NCI-H2171 treated with DMSO at 0.1 percent for 48 hours (cell line): ENCODE measurements at regions not wholly inside any gene's neighbourhood (a gene's known extent, or its start where the extent isn't known, plus 50 kb on each side); places are given as distances from the start of the nearest gene placed in this dataset.
"Not testable (repeated sequence)": the region's sequence is repeated elsewhere in the genome, so short reads cannot be mapped to it uniquely, and the experiment has no call there.

ENCODE experiments used
- DNase-seq: peaks from one replicate; lab custom pipeline; 2025; lab: John Stamatoyannopoulos, UW

- DNase-seq = peak; percentile 65
These were observed 150.1 kb downstream of the NAA11 start for GRCh38 chr4:79175716-79176115.

DNA sequence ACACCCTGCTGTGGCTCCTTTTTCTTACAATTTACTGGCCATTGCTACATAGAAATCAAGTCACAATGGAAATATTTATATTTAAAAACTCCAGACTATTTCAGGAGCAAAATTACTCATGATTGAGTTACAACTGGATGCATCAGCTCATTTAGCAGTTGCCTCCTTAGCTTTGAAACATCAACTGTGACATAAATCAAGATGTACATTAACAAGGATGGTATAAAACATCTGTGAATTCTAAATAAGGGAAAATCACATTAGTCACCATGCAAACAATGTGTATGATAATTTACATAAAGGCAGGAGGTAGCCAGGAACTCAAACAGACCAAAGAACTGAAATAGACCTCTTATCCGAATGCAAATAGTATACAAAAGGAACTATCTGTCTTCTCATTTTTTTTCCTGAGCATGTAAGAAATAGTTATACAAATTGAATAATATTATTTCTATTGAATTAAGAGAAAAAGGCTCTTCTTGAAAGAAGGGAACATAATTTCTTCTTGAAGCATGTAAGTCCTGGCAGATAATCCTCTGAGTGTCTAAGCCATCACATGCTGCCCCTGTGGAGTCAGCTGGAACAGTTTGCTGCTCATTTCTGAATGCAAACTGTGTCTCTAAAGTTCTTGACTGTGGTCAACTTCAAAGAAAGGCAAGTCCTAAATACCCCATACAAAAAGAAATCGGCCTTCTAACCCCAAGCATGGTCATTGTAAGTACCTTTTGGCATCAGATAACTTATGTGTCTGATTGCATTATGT is 151.2 kb downstream of the NAA11 start:
- no peak for DNase-seq

- no peak for DNase-seq
These were observed 152.7 kb downstream of the NAA11 start for GRCh38 chr4:79173186-79173585.

DNA sequence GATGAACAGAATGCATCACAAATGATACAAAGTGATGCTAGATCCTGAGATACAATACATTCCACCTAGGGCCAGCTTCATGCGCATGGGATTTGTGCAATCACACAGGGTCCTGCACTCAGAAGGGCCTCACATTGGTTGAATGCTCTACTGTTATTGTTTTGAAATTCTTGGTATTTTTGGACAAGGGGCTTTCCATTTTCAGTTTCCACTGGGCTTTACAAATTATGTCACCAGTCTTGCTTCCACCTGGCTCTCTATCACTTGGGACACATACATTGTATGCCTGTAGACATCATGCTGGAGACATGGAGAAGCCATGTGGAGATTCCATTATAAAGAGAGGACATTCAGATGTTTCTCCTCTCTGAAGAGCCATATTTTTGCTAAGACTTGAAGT is 155.8 kb downstream of the NAA11 start:
- DNase-seq = no peak

GRCh38 chr4:79164907-79165610 is 160.8 kb downstream of the NAA11 start:
- DNase-seq = peak; percentile 96

DNA sequence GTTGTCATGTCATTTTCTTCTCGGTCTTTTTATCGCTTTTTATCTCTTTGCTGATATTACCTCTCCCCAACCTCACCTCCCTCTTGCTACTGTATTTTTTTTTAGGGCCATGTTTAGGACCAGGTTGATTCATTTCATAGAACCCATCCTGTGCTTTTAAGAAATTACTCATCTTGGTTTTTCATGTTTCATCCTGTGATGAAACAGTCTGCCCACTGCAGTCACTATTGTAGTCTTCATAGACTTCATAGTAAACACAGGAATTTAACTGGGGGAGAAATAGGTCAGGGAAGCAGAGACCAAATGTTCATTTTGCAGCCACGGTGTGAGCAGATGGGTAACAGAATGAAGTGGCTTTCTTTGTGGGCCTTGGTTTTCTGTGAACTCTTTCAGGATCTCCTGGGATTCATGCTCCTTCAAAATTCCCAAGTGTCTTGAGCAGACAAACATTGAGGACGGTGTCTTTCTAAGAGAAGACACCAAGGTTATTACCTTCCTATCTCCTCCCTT is 161.8 kb downstream of the NAA11 start:
- DNase-seq = peak; percentile 66

DNA sequence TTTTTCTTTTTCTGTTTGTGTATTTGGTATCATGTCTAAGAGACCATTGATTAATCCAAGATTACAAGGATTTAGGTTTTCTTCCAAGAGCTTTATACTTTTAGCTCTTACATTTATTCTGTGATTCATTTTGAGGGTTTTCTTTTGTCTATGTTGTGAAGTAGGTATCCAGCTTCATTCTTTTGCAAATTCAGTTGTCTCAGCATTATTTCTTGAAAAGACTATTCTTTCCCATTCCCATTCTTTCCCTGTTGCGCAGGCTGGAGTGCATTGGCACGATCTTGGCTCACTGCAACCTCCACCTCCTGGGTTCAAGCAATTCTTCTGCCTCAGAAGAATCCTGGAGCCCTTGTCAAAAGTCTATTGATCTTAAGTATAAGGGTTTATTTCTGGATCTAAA is 164.9 kb downstream of the NAA11 start:
- no peak for DNase-seq

- DNase-seq = not testable (repeated sequence)
These were observed 167.2 kb downstream of the NAA11 start for GRCh38 chr4:79158705-79159104.

DNA sequence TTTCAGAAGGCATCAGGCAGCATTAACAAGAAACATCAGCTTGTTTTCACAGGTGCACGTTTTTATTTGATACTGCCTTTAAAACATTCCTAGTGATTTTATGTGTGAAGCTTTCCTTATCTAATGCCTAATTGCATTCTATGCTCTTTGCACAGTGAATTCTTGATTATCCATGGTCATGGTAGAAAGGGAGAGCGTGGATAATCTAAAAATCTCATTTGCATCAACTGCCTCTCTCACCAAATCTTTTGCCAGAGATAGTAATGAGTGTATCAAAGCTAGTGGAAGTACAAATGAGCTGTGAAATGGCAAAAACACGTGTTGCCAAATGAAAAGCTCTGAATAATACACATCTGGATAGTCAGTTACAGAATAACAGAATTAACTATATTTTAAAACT is 170.5 kb downstream of the NAA11 start:
- no peak for DNase-seq

- DNase-seq = no peak
These were observed 174.9 kb downstream of the NAA11 start for GRCh38 chr4:79150820-79151416.

DNA sequence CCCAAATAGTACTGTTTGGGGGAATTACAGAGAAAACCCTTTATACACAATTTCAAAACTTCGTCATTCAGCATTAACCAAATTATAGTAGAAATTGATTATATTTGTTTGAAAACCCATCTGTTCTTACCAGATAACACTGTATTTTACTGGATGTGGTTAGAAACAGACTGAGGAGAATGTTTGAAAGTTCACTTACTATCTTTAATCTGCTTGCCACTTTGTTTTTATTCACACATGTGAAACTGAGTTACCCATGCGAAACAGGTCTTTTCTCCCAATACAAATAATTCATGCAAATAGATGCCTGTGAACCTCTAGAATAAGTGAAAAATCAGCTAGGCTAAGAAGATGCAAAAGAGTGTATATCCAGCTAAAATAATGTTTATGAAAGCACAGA is 177.5 kb downstream of the NAA11 start:
- DNase-seq = no peak

GRCh38 chr4:79147251-79147650 is 178.6 kb downstream of the NAA11 start:
- DNase-seq = no peak

DNA sequence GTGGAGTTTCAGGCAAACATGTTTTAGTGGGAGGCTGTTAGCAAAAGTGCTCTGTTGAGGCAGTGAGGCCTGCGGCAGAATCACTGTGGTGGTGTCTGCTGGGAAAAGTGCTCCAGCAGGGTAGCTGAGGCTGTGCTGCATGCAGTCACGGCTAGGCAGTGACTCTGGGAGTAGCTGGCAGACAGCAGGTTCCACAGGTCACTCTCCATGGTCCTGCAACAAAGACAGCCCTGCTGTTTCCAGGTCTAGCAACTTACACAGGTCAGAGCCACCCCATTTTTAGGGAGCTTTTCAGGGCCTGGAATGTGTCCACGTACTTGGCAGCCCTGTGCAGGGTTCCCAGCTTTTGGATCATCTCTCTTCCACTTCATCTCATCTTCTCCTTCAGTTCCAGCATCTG is 184.3 kb downstream of the NAA11 start:
- no peak for DNase-seq

DNA sequence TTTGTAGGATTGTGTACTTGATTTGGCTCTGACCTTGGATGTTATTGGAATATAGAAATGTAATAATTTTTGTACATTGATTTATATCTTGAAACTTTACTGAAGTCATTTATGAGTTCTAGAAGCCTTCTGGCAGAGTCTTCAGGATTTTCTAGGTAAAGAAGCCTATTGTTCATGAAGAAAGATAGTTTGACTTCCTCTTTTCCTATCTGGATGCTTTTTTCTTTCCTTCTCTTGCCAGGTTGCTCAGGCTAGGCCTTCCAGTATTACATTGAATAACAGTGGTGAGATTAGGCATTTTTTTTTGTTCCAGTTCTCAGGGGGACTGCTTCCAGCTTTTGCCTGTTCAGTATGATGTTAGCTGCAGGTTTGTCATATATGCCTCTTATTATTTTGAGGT is 191.1 kb downstream of the NAA11 start:
- DNase-seq = no peak

DNA sequence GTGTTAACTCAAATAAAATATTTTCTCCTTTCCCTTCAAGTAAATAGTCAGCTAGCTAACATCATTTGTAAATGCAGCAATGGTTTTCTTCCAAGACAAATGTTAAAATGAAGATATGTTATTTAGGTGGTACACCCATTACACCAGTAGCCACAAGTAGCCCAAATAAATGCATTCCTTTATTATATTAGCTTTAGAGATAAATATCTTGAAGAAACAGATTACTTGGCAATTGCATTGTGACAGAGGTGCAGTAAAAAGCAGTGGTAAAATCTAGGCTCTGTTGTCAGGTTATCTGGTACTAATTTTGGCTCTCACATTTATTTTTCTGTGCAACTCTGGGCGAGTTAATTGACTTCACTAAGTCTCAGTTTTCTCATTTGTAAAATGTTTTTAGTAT is 193.0 kb downstream of the NAA11 start:
- no peak for DNase-seq

GRCh38 chr4:79121875-79122358 is 182.7 kb upstream of the PAQR3 start:
- DNase-seq = no peak

DNA sequence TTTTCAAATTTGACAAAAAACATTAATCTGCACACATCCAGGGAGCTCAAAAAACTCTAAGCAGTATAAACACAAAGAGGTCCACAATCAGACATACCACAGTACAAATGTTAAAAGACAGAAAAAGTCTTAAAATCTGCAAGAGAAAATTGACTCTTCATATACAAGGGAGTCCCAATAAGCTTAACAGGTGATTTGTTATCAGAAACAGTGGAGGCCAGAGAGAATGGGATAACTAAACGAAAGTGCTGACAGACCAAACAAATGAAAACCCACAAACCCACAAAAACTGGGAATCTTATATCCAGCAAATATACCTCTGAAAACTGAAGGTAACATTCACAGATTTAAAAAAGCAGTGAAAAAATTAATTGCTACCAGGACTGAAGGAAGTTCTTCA is 182.0 kb upstream of the PAQR3 start:
- no peak for DNase-seq

DNA sequence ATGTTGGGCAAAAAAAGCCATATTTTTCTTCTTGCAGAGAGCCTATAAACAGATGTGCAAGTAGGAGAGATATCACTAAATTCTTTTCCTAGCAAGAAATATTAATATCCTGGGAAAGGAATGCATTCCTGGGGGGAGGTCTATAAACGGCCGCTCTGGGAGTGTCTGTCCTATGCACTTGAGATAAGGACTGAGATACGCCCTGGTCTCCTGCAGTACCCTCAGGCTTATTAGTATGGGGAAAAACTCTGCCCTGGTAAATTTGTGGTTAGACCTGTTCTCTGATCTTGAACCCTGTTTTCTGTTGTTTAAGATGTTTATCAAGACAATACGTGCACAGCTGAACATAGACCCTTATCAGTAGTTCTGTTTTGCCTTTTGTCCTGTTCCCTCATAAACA is 177.8 kb upstream of the PAQR3 start:
- not testable (repeated sequence) for DNase-seq

- DNase-seq = no peak
These were observed 167.8 kb upstream of the PAQR3 start for GRCh38 chr4:79107014-79107413.

DNA sequence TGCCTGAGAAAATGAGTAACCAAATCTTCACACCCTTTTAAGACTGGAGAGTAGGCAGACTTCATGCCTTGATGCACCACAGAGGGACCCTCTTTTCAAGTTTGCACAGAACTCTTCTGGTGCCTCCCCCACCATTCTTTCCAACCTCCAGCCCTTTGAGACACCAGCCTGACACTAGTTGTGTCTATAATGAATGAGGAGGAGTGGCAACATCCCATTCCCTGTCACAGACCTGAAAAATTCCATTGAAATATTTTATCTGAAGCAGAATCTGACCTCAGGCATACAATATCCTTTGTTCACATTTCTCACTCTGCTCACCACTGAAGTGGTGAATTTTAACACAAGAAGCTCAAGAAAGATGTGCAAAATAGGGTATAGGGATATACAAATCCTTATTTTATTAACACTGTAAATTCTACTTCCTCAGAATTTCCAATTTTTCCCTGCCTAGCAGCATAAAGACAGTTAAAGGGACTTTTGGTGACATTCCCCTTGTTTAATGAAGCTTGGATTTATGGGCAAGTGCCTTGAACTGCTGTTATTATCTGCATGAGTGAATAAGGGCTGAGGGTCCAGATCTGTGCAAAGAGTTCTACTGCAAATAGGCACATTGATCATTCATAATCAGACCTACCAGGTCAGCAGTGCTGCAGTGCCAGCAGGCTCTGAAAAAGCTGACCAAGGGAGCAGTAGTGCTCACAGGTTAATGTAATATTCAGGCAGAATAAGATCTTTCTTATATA is 149.9 kb upstream of the PAQR3 start:
- DNase-seq = no peak

- no peak for DNase-seq
These were observed 147.8 kb upstream of the PAQR3 start for GRCh38 chr4:79087071-79087470.

DNA sequence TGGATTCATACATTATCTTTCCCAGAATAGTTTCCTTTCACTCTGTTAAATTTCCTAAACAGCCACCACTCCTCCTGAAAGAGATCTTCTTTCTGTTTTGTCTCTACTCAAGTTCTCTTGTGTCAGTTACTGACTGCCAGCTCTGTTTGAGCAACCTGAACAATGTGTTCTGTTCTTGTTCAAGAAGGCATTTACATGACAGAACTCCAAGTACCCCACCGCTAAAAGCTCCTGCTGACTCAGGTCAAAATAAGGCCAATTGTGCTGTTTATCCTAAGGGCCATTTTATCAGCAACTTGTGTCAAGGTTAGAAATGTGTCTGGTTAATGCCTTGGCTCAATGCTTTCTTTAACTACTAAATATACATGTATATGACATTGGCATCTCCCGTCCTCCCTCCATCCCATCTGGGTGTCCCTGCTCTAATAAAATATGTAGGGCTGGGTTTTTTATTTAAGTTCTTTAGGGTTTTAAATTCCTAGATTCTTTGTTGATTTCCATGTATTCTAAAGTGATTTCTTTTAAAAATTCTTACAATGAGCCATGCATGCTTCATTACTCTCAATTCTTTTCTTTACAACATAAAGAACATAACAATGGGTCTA is 144.3 kb upstream of the PAQR3 start:
- no peak for DNase-seq
